Sciatic nerve (tissue), 2 donors: ENCODE measurements at regions not wholly inside any gene's neighbourhood (a gene's known extent, or its start where the extent isn't known, plus 50 kb on each side); places are given as distances from the start of the nearest gene placed in this dataset.

ENCODE experiments used
- ATAC-seq: fragments of 200-7000 bp; cut with Tn5 transposase; one replicate; pipeline ENCODE4 v1.9.1; 2020; ENCODE audit warnings: mild to moderate bottlenecking, moderate library complexity
- DNase-seq: peaks from one replicate; pipeline ENCODE4 v3.0.0-alpha.2; 2020; ENCODE audit warnings: low spot score
- intact Hi-C: fragments of 100-400 bp; cut with DNase I; formaldehyde crosslinking; loops from one replicate; pipeline ENCODE4 v1.14.2; 2022
- donor health status: DM: no; HTN: no; CAD: no.
- donor health status: DM: no; HTN: no; CAD: no.

DNA sequence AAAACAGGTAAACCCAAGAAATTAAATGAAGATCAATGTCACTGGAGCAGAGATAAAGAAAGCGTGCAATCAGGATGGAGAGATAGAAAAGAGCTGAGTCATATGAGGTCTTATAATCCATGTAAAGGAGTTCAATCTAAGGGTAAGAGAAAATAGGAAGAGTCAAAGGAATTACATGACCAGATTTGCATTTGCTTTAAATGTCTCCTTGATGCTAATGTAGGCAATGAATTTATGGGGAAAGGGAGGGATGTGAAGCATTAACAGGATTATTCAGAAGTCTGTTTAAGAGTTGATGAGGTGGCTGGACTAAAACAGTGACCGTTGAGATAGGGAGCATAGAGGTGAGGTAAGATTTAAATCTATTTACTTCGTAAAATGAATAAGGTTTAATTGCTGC is 623.1 kb downstream of the MBD2 start:
- ATAC-seq (no peak), DNase-seq (no peak)
- intact Hi-C loops: no loop called here

GRCh38 chr18:53586923-53587322 is 637.5 kb downstream of the MBD2 start:
- no peak for ATAC-seq
- no peak for DNase-seq
- intact Hi-C loops: no loop called here
